ENCODE measurements at regions not wholly inside any gene's neighbourhood (a gene's known extent, or its start where the extent isn't known, plus 50 kb on each side); places are given as distances from the start of the nearest gene placed in this dataset.

DNA sequence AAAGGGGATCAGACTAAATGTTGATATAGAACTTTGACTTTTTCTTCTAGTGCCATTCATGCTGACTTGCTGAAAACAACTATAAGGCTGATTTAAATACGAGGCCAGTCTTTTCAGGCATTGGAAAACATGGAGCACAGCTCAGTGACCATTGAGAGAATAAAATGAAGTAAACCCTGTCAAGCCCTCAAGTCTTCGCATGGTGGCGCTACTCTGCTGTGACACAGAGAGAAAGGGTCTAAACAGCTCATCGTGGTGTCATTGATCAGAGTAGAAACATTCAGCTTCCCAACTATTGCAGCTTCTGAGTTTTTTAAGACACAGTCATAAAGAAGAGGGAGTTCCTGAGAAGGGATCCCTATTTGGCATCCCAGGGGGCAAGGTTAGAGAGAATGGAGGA is 716.2 kb downstream of the DIPK2A start:
- no peaks in the 10 kb centered on the region for H3K9me3 ChIP-seq (ENCODE audit: insufficient read depth, low read depth, low read length)
- H3K27me3 Mint-ChIP-seq (ENCODE audit: low read depth, unreplicated experiment) = no peaks in the 10 kb centered on the region
- no peaks in the 10 kb centered on the region for H3K36me3 Mint-ChIP-seq (ENCODE audit: low read depth, unreplicated experiment)
- FAIRE-seq (no peak), DNase-seq (ENCODE audit: low read depth) (no peak)
- no peaks in the 10 kb centered on the region for H3K4me1 Mint-ChIP-seq (ENCODE audit: low read depth, unreplicated experiment)
- H3K9me3 Mint-ChIP-seq (ENCODE audit: unreplicated experiment) = no peaks in the 10 kb centered on the region
- no peaks in the 10 kb centered on the region for H3K36me3 ChIP-seq (ENCODE audit: insufficient read depth, low read length)
- no peaks in the 10 kb centered on the region for H4K20me1 ChIP-seq (ENCODE audit: insufficient read depth, low read length)
- no peaks in the 10 kb centered on the region for H3K27me3 ChIP-seq (ENCODE audit: insufficient read depth, low read length)
- H3K4me1 ChIP-seq (ENCODE audit: insufficient read depth, low read length) = no peaks in the 10 kb centered on the region
- H3K79me2 ChIP-seq (ENCODE audit: insufficient read depth, low read length) = no peaks in the 10 kb centered on the region
- no peak overlapping the region for H2AFZ ChIP-seq (ENCODE audit: low read depth, low read length)
- H3K4me2 ChIP-seq (ENCODE audit: low read length) = no peak overlapping the region
- H3K4me3 ChIP-seq (ENCODE audit: insufficient read depth, low read depth, low read length) = no peak overlapping the region
- no peak for TF ChIP-seq EZH2 (IDR thresholded peaks at IDR 0.05; ENCODE audit: insufficient read depth, low read length)
- no peak for TF ChIP-seq CTCF (IDR thresholded peaks at IDR 0.05; ENCODE audit: insufficient read depth, low read depth, low read length)
- no peak overlapping the region for H3K27ac ChIP-seq (ENCODE audit: low read depth, low read length)
- H3K9ac ChIP-seq (ENCODE audit: low read length) = no peak overlapping the region
- no peak overlapping the region for H3K4me3 Mint-ChIP-seq (ENCODE audit: unreplicated experiment)
- H3K27ac Mint-ChIP-seq (ENCODE audit: unreplicated experiment) = no peak overlapping the region

DNA sequence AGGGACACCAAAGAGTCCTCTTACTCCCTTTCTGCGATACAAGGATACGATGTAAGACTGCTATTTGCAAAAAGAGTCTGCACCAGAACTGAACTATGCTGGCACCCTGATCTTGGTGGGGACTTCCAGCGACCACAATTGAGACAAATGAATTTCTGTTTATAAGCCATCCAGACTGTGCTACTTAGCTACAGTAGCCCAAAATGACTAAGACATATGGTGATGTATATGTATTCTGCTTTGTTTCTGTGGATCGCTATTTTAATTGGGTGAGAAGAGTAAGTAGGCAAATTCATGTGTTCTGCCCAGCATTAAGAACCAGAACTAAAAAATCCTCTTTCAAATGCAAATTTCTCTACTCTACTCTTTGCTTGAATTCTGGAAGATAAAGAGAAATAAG is 720.9 kb downstream of the DIPK2A start:
- FAIRE-seq = no peak

More for the DNA sequence above, 720.9 kb downstream of the DIPK2A start:
- no peak overlapping the region for H3K9ac ChIP-seq (ENCODE audit: low read length)
- H3K4me3 ChIP-seq (ENCODE audit: insufficient read depth, low read depth, low read length) = no peak overlapping the region
- H3K27ac ChIP-seq (ENCODE audit: low read depth, low read length) = no peak overlapping the region
- H3K79me2 ChIP-seq (ENCODE audit: insufficient read depth, low read length) = no peaks in the 10 kb centered on the region
- H3K27me3 ChIP-seq (ENCODE audit: insufficient read depth, low read length) = no peaks in the 10 kb centered on the region
- no peaks in the 10 kb centered on the region for H3K9me3 Mint-ChIP-seq (ENCODE audit: unreplicated experiment)
- H3K4me2 ChIP-seq (ENCODE audit: low read length) = no peak overlapping the region
- no peaks in the 10 kb centered on the region for H3K36me3 Mint-ChIP-seq (ENCODE audit: low read depth, unreplicated experiment)
- no peaks in the 10 kb centered on the region for H3K27me3 Mint-ChIP-seq (ENCODE audit: low read depth, unreplicated experiment)
- H3K4me1 Mint-ChIP-seq (ENCODE audit: low read depth, unreplicated experiment) = no peaks in the 10 kb centered on the region
- no peak for TF ChIP-seq EZH2 (IDR thresholded peaks at IDR 0.05; ENCODE audit: insufficient read depth, low read length)
- TF ChIP-seq CTCF (IDR thresholded peaks at IDR 0.05; ENCODE audit: insufficient read depth, low read depth, low read length) = no peak
- peak overlapping the region; percentile 23 for H2AFZ ChIP-seq (ENCODE audit: low read depth, low read length)
- no peaks in the 10 kb centered on the region for H3K36me3 ChIP-seq (ENCODE audit: insufficient read depth, low read length)
- DNase-seq (ENCODE audit: low read depth) = no peak
- no peaks in the 10 kb centered on the region for H4K20me1 ChIP-seq (ENCODE audit: insufficient read depth, low read length)
- no peak overlapping the region for H3K4me3 Mint-ChIP-seq (ENCODE audit: unreplicated experiment)
- H3K9me3 ChIP-seq (ENCODE audit: insufficient read depth, low read depth, low read length) = no peaks in the 10 kb centered on the region
- H3K27ac Mint-ChIP-seq (ENCODE audit: unreplicated experiment) = no peak overlapping the region
- H3K4me1 ChIP-seq (ENCODE audit: insufficient read depth, low read length) = no peaks in the 10 kb centered on the region

Measured in astrocyte (in vitro differentiated cells and primary cell).